HEK293T (cell line): ENCODE measurements at regions not wholly inside any gene's neighbourhood (a gene's known extent, or its start where the extent isn't known, plus 50 kb on each side); places are given as distances from the start of the nearest gene placed in this dataset.

ENCODE experiments used
- CTCF ChIA-PET: fragments of 350-600 bp; formaldehyde crosslinking; extraction: SDS; loops from one replicate; lab custom pipeline; 2021; ENCODE audit warnings: antibody characterized with exemption, inconsistent platforms; lab: Yijun Ruan, JAX
- POLR2A ChIA-PET: fragments of 350-600 bp; formaldehyde crosslinking; extraction: SDS; loops from one replicate; lab custom pipeline; 2020; ENCODE audit warnings: antibody characterized with exemption, inconsistent platforms; lab: Yijun Ruan, JAX
- DNase-seq: peaks from one replicate; pipeline ENCODE4 v3.0.0; 2012; ENCODE audit warnings: mixed read lengths; ENCODE audit errors: extremely low spot score
- ARNT ChIP-seq: fragments of 450-650 bp; IDR thresholded peaks from 2 replicates; pipeline ENCODE4 v1.6.1; 2017; ENCODE audit warnings: mild to moderate bottlenecking
- BHLHE40 ChIP-seq: fragments of 450-650 bp; IDR thresholded peaks from 2 replicates; pipeline ENCODE4 v1.6.1; 2016; ENCODE audit warnings: mild to moderate bottlenecking, moderate library complexity, borderline replicate concordance
- CTBP1 ChIP-seq: fragments of 450-650 bp; IDR thresholded peaks from 2 replicates; pipeline ENCODE4 v1.6.1; 2016; ENCODE audit warnings: borderline replicate concordance
- ELF4 ChIP-seq: fragments of 450-650 bp; IDR thresholded peaks from 2 replicates; pipeline ENCODE4 v1.6.1; 2017; ENCODE audit warnings: antibody characterized with exemption
- FOXA1 ChIP-seq: fragments of 450-650 bp; IDR thresholded peaks from 2 replicates; pipeline ENCODE4 v1.6.1; 2016; ENCODE audit warnings: mild to moderate bottlenecking
- FOXK2 ChIP-seq: fragments of 450-650 bp; IDR thresholded peaks from 2 replicates; pipeline ENCODE4 v1.6.1; 2016; ENCODE audit warnings: mild to moderate bottlenecking
- FOXM1 ChIP-seq: fragments of 450-650 bp; IDR thresholded peaks from 2 replicates; pipeline ENCODE4 v1.6.1; 2017; ENCODE audit warnings: mild to moderate bottlenecking, borderline replicate concordance
- HDGF ChIP-seq: fragments of 450-650 bp; IDR thresholded peaks from 2 replicates; pipeline ENCODE4 v1.6.1; 2017; ENCODE audit warnings: antibody characterized with exemption, borderline replicate concordance
- L3MBTL2 ChIP-seq: fragments of 450-650 bp; conservative IDR thresholded peaks from 2 replicates; pipeline ENCODE4 v1.6.1; 2016; ENCODE audit warnings: mild to moderate bottlenecking
- LEF1 ChIP-seq: fragments of 450-650 bp; IDR thresholded peaks from 2 replicates; pipeline ENCODE4 v1.6.1; 2017; ENCODE audit warnings: mild to moderate bottlenecking, borderline replicate concordance
- NFRKB ChIP-seq: fragments of 450-650 bp; IDR thresholded peaks from 2 replicates; pipeline ENCODE4 v1.6.1; 2016; ENCODE audit warnings: mild to moderate bottlenecking, moderate library complexity
- SP1 ChIP-seq: fragments of 450-650 bp; IDR thresholded peaks from 2 replicates; pipeline ENCODE4 v1.6.1; 2017
- SUZ12 ChIP-seq: fragments of 450-650 bp; IDR thresholded peaks from 2 replicates; pipeline ENCODE4 v1.6.1; 2016; ENCODE audit warnings: mild to moderate bottlenecking
- TARDBP ChIP-seq: fragments of 450-650 bp; IDR thresholded peaks from 2 replicates; pipeline ENCODE4 v1.6.1; 2016
- ZNF384 ChIP-seq: fragments of 450-650 bp; IDR thresholded peaks from 2 replicates; pipeline ENCODE4 v1.6.1; 2016
- TF ChIP-seq, protein P1 (sequence below): fragments of 450-650 bp; IDR thresholded peaks from 2 replicates; pipeline ENCODE4 v1.6.1; 2016

DNA sequence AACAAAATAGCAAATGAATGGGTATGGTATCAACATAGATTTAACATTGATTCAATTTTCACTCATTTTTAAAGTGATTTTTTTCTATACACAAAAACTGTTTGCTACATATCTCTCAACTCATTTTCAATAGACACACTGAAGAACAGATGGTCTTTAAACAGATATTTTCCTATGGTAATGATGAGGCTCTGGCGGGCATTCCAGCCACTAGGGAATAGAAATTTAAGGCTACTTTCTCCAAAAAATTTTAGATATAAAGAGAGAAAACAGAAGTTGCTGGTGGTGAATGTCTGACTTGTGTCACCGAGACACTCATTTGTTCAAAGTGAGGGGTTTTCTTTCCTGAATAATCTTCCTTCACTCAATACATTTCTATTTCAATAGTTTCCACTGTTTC is 693.0 kb downstream of the ETS1 start:
- no peak for DNase-seq
- CTCF ChIA-PET: no interaction called here
- POLR2A ChIA-PET: no interaction called here
- no peak for TF ChIP-seq BHLHE40
- TF ChIP-seq HDGF: no peak
- TF ChIP-seq FOXK2: no peak
- no peak for TF ChIP-seq TARDBP
- TF ChIP-seq, protein P1, sequence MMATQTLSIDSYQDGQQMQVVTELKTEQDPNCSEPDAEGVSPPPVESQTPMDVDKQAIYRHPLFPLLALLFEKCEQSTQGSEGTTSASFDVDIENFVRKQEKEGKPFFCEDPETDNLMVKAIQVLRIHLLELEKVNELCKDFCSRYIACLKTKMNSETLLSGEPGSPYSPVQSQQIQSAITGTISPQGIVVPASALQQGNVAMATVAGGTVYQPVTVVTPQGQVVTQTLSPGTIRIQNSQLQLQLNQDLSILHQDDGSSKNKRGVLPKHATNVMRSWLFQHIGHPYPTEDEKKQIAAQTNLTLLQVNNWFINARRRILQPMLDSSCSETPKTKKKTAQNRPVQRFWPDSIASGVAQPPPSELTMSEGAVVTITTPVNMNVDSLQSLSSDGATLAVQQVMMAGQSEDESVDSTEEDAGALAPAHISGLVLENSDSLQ: no peak
- no peak for TF ChIP-seq CTBP1
- TF ChIP-seq FOXA1: no peak
- TF ChIP-seq NFRKB: no peak
- no peak for TF ChIP-seq ELF4
- no peak for TF ChIP-seq SUZ12
- TF ChIP-seq LEF1: no peak
- no peak for TF ChIP-seq FOXM1
- TF ChIP-seq ZNF384: no peak
- no peak for TF ChIP-seq L3MBTL2

DNA sequence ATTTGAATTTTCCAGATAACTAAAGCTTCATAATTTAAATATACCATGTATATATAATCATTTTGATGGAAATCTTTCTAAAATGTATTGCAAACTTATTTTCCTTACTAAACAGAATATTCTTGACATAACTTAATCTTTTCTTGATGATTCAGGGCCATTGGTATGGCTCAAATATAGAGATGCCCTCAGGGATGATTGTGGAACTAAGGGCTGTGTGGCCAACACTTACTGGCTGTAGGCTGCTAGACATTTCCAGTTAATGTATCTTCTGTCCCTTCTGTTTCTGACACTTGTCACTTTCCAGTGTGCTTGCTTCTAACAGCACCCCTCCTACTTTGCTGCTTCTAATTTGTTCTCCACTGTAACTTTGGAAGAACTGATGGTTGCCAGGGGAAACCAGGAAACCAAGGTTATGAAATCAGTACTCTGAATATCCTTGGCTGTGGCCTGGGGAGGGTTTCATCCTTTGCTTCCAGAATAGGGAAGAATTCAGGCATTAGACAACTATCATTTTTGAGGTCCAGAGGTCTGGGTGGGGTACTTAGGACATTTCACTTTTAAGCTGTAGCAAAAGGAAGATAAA is 697.2 kb downstream of the ETS1 start:
- POLR2A ChIA-PET: no interaction called here
- CTCF ChIA-PET: interaction anchor here (0.5 kb wide), 1 partner anchor 25 kb away, joined by 3 read pairs; no protein-coding TSS in a partner anchor
- TF ChIP-seq LEF1 (no peak), FOXM1 (no peak), CTBP1 (no peak), FOXA1 (no peak), TARDBP (no peak), ZNF384 (no peak), HDGF (no peak), ELF4 (no peak), ARNT (no peak), L3MBTL2 (no peak), SUZ12 (no peak), NFRKB (no peak), BHLHE40 (no peak), SP1 (no peak), FOXK2 (no peak)
- TF ChIP-seq, protein P1: no peak

DNA sequence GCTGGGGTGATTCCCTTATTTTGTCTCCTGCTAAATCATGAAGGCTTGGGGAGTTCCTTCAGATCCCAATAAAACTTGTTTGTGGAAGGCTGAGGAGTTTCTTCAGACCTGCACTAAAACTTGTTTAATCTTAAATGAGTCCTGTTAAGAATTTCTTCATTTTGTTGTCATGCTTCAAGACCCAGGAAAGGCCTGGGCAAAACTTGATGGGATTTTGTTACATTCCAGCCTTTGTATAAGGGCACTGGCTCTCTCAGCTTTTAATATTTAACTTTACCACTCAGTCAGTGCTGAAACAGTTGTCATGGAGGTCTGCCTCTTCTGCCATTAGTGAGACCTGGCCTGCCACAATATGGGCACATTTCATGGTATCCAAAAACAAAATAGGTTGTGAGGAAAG is 699.0 kb downstream of the ETS1 start:
- TF ChIP-seq BHLHE40 (no peak), TARDBP (no peak), ARNT (no peak), HDGF (no peak), LEF1 (no peak)

More for the DNA sequence above, 697.2 kb downstream of the ETS1 start:
- DNase-seq: no peak

DNA sequence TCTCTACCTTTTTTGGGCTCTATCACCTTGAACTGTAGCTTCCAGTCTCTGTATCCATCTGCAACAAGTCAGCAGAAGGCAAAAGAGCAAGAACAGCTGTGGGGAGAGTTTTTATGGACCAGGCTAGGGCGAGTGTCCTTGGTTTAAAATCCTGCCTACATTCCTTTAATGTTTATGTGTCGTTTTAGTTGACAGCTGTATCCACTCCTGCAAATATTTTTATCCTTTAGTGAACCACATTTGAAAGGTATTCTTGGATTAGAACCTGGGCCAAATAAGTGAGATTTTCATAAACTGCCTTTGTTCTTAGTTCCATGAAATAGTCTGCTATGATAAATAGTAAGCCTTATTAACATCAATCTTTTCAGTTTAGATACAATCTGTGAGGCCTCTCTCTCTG is 712.2 kb downstream of the ETS1 start:
- no peak for DNase-seq
- POLR2A ChIA-PET: no interaction called here
- CTCF ChIA-PET: no interaction called here
- no peak for TF ChIP-seq BHLHE40
- no peak for TF ChIP-seq ZNF384
- TF ChIP-seq SUZ12: no peak
- TF ChIP-seq FOXM1: no peak

More for the DNA sequence above, 699.0 kb downstream of the ETS1 start:
- CTCF ChIA-PET: no interaction called here
- POLR2A ChIA-PET: no interaction called here
- no peak for DNase-seq

DNA sequence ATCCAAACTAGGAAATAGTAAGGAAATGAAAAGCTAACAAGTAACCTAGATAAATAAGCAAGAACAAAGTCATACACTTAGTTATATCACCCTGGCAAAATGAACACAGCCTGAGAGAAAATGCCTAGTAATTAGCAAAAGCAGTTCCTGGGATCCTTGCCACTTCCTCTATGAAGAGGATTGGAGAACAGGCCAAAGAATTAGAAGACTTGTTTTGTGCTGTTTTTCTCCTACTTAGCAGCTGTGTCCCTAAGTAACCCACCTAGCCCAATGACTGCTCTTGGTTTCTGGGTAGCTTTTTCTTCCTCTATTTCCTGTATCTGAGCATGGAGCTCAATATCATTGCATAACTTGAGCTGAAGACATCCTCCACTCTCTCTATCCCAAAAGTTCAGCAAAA is 713.9 kb downstream of the ETS1 start:
- CTCF ChIA-PET: no interaction called here
- TF ChIP-seq ELF4: no peak
- no peak for TF ChIP-seq HDGF
- TF ChIP-seq FOXM1: no peak
- TF ChIP-seq ARNT: no peak
- no peak for TF ChIP-seq BHLHE40
- TF ChIP-seq L3MBTL2: no peak
- TF ChIP-seq ZNF384: no peak
- DNase-seq: no peak
- POLR2A ChIA-PET: no interaction called here

DNA sequence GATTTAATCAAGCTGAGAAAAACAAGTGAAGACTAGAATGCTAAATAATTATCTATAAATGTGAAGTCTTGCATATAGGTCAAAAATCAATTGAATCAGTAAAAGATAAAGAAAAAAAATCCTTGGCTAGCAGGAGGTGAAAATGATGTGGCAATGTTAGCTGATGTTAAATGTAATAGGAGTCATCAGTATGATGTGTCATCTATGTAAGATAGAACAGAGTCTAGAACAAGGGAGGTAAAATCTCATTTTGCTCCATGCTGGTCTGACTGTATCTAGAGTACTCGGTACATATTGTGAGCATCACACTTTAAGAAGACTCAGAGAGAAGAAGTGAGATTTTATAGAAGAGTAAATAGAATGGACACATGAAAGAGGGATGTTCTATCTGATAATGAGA is 721.2 kb downstream of the ETS1 start:
- CTCF ChIA-PET: interaction anchor here (0.6 kb wide), 1 partner anchor 21 kb away, joined by 3 read pairs; no protein-coding TSS in a partner anchor
- no peak for DNase-seq
- POLR2A ChIA-PET: no interaction called here
- TF ChIP-seq ZNF384 (no peak), CTBP1 (no peak), ARNT (no peak), L3MBTL2 (no peak), LEF1 (no peak), SUZ12 (no peak), ELF4 (no peak), TARDBP (no peak), FOXK2 (no peak), NFRKB (no peak), HDGF (no peak), SP1 (no peak), FOXA1 (no peak), BHLHE40 (no peak)
